ENCODE measurements at regions not wholly inside any gene's neighbourhood (a gene's known extent, or its start where the extent isn't known, plus 50 kb on each side); places are given as distances from the start of the nearest gene placed in this dataset.

GRCh38 chr4:14874990-14875389 is 127.3 kb upstream of the CPEB2 start:
- TF ChIP-seq CTCF (IDR thresholded peaks at IDR 0.05; ENCODE audit: low read depth, low read length, poor library complexity, severe bottlenecking) = no peak
- no peak for TF ChIP-seq EZH2phosphoT487 (IDR thresholded peaks at IDR 0.05; ENCODE audit: borderline replicate concordance, low read length)

Data from DOHH2 (cell line).